HepG2 (cell line): ENCODE measurements at regions not wholly inside any gene's neighbourhood (a gene's known extent, or its start where the extent isn't known, plus 50 kb on each side); places are given as distances from the start of the nearest gene placed in this dataset.

ENCODE experiments used
- CBX1 ChIP-seq: IDR thresholded peaks from one replicate; pipeline ENCODE4 v1.6.1; 2016; ENCODE audit warnings: antibody characterized with exemption, low read depth
- RFX5 ChIP-seq: IDR thresholded peaks from 2 replicates; pipeline ENCODE4 v1.6.1; 2011; ENCODE audit warnings: low read depth, low read length, improper control_type of control experiment
- TF ChIP-seq, protein P1 (sequence below): IDR thresholded peaks from 2 replicates; pipeline ENCODE4 v1.6.1; 2012; ENCODE audit warnings: inconsistent platforms
- TF ChIP-seq, protein P2 (sequence below), 2 experiments: IDR thresholded peaks; 2 replicates each; pipeline ENCODE4 v1.6.1; 2011 to 2012; ENCODE audit warnings: low read length in 2 of 2, borderline replicate concordance in 1 of 2, low read depth in 1 of 2, mild to moderate bottlenecking in 1 of 2, moderate library complexity in 1 of 2

DNA sequence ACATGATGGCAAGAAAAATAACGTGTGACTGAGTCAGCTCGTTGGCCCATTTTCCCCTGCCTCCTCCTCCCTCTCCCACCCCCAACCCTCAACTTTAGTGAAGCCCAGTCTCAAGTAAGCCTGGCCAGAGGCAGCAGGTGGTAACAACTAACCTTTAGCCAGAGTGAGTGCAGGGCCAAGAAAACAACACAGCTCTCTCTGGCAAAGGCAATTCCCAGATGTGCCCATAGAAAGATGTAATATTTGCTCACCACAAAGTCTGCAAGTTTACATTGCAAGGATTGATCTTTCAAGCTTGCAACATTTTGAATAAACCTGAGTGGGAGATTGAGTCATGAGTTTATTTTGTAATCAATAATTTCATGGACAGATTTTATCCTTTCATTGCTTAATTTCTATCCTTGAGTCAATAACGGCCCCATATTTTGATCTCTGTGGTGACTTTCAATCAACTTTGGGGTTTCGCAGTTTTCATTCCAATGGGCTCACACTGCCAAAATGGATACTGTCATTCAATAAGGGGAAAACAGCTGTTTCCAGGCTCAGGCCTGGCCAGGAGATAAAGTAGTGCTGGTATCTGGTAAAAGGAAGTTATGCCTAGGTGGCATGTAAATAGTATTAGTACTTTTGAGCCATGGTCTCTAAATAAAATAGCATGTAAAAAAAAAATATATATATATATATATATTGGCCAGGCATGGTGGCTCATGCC, 130.7 kb upstream of the TMEM164 start:
- TF ChIP-seq, protein P1, sequence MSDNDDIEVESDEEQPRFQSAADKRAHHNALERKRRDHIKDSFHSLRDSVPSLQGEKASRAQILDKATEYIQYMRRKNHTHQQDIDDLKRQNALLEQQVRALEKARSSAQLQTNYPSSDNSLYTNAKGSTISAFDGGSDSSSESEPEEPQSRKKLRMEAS: no peak
- TF ChIP-seq CBX1 (no peak), RFX5 (no peak)
- TF ChIP-seq, protein P2, sequence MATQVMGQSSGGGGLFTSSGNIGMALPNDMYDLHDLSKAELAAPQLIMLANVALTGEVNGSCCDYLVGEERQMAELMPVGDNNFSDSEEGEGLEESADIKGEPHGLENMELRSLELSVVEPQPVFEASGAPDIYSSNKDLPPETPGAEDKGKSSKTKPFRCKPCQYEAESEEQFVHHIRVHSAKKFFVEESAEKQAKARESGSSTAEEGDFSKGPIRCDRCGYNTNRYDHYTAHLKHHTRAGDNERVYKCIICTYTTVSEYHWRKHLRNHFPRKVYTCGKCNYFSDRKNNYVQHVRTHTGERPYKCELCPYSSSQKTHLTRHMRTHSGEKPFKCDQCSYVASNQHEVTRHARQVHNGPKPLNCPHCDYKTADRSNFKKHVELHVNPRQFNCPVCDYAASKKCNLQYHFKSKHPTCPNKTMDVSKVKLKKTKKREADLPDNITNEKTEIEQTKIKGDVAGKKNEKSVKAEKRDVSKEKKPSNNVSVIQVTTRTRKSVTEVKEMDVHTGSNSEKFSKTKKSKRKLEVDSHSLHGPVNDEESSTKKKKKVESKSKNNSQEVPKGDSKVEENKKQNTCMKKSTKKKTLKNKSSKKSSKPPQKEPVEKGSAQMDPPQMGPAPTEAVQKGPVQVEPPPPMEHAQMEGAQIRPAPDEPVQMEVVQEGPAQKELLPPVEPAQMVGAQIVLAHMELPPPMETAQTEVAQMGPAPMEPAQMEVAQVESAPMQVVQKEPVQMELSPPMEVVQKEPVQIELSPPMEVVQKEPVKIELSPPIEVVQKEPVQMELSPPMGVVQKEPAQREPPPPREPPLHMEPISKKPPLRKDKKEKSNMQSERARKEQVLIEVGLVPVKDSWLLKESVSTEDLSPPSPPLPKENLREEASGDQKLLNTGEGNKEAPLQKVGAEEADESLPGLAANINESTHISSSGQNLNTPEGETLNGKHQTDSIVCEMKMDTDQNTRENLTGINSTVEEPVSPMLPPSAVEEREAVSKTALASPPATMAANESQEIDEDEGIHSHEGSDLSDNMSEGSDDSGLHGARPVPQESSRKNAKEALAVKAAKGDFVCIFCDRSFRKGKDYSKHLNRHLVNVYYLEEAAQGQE (IDR thresholded peaks at IDR 0.05; ENCODE audit: borderline replicate concordance in 1 of 2, low read depth in 1 of 2, low read length in 2 of 2): no peak
